Stimulated activated CD4-positive, alpha-beta T cell treated with anti-CD3 and anti-CD28 coated beads, TNF-alpha, amount 100 ng/mL, for 48 hours (primary cell): ENCODE measurements at regions not wholly inside any gene's neighbourhood (a gene's known extent, or its start where the extent isn't known, plus 50 kb on each side); places are given as distances from the start of the nearest gene placed in this dataset.

Experiments
- DNase-seq, 3 donors: peaks; one replicate each; pipeline ENCODE4 v3.0.0-alpha.2; 2020; ENCODE audit warnings: low read depth in 3 of 3

GRCh38 chr10:4077804-4078203 is 292.8 kb upstream of the KLF6 start:
- no peak for DNase-seq

GRCh38 chr10:4076983-4077382 is 292.0 kb upstream of the KLF6 start:
- DNase-seq = no peak

- DNase-seq = no peak
These were observed 290.4 kb upstream of the KLF6 start for GRCh38 chr10:4075443-4075842.

GRCh38 chr10:4074545-4075407 is 289.8 kb upstream of the KLF6 start:
- no peak for DNase-seq

- no peak for DNase-seq
These were observed 288.9 kb upstream of the KLF6 start for GRCh38 chr10:4073912-4074311.

- DNase-seq = no peak
These were observed 286.1 kb upstream of the KLF6 start for GRCh38 chr10:4070921-4071660.

- no peak for DNase-seq
These were observed 285.2 kb upstream of the KLF6 start for GRCh38 chr10:4070184-4070583.

GRCh38 chr10:4069491-4069890 is 284.5 kb upstream of the KLF6 start:
- DNase-seq = no peak

- DNase-seq = no peak
These were observed 283.6 kb upstream of the KLF6 start for GRCh38 chr10:4068629-4069028.

GRCh38 chr10:4067931-4068561 is 283.0 kb upstream of the KLF6 start:
- no peak for DNase-seq

- DNase-seq = peak in 1 of 3 donors; percentile 11
These were observed 282.5 kb upstream of the KLF6 start for GRCh38 chr10:4067531-4067930.

- DNase-seq = no peak
These were observed 281.8 kb upstream of the KLF6 start for GRCh38 chr10:4066581-4067390.

GRCh38 chr10:4064489-4064888 is 279.5 kb upstream of the KLF6 start:
- DNase-seq = no peak

GRCh38 chr10:4063717-4064116 is 278.7 kb upstream of the KLF6 start:
- DNase-seq = no peak

GRCh38 chr10:4062751-4063150 is 277.7 kb upstream of the KLF6 start:
- DNase-seq = no peak

- DNase-seq = no peak
These were observed 277.1 kb upstream of the KLF6 start for GRCh38 chr10:4062072-4062471.

GRCh38 chr10:4061441-4061951 is 276.5 kb upstream of the KLF6 start:
- DNase-seq = no peak

- no peak for DNase-seq
These were observed 274.6 kb upstream of the KLF6 start for GRCh38 chr10:4059471-4060138.

GRCh38 chr10:4058514-4059029 is 273.6 kb upstream of the KLF6 start:
- DNase-seq = no peak

GRCh38 chr10:4057725-4058513 is 272.9 kb upstream of the KLF6 start:
- DNase-seq = no peak
